HEK293 (cell line): ENCODE measurements at regions not wholly inside any gene's neighbourhood (a gene's known extent, or its start where the extent isn't known, plus 50 kb on each side); places are given as distances from the start of the nearest gene placed in this dataset.

Experiments
- EGR2 ChIP-seq: fragments of 450-650 bp; formaldehyde crosslinking; IDR thresholded peaks from 2 replicates; pipeline ENCODE4 v1.5.1; 2016; ENCODE audit warnings: low read depth, missing biosample characterization, missing genetic modification characterization
- GLIS1 ChIP-seq: fragments of 450-650 bp; formaldehyde crosslinking; IDR thresholded peaks from 2 replicates; pipeline ENCODE4 v1.5.1; 2016; ENCODE audit warnings: missing biosample characterization, missing genetic modification characterization
- HOXC10 ChIP-seq: sonication (generic); formaldehyde crosslinking; IDR thresholded peaks from 2 replicates; pipeline ENCODE4 v1.8.1; 2023; ENCODE audit warnings: mild to moderate bottlenecking, missing genetic modification reagents
- IKZF3 ChIP-seq: fragments of 450-650 bp; IDR thresholded peaks from 2 replicates; pipeline ENCODE4 v1.5.0; 2018; ENCODE audit warnings: missing biosample characterization, mild to moderate bottlenecking, missing genetic modification characterization, moderate library complexity
- KLF16 ChIP-seq: fragments of 450-650 bp; formaldehyde crosslinking; IDR thresholded peaks from 2 replicates; pipeline ENCODE4 v1.5.1; 2017; ENCODE audit warnings: missing biosample characterization, missing genetic modification characterization
- MZF1 ChIP-seq: fragments of 450-650 bp; formaldehyde crosslinking; IDR thresholded peaks from 2 replicates; pipeline ENCODE4 v1.5.1; 2017; ENCODE audit warnings: missing biosample characterization, missing genetic modification characterization, borderline replicate concordance
- PRDM1 ChIP-seq: fragments of 450-650 bp; formaldehyde crosslinking; IDR thresholded peaks from 2 replicates; pipeline ENCODE4; 2016; ENCODE audit warnings: missing biosample characterization, missing genetic modification characterization
- PRDM10 ChIP-seq: fragments of 450-650 bp; formaldehyde crosslinking; IDR thresholded peaks from 2 replicates; pipeline ENCODE4 v1.5.1; 2016; ENCODE audit warnings: missing biosample characterization, missing genetic modification characterization
- SCRT2 ChIP-seq: fragments of 450-650 bp; formaldehyde crosslinking; IDR thresholded peaks from 2 replicates; pipeline ENCODE4 v1.5.1; 2016; ENCODE audit warnings: missing biosample characterization, missing genetic modification characterization
- SP7 ChIP-seq: fragments of 450-650 bp; formaldehyde crosslinking; IDR thresholded peaks from 2 replicates; pipeline ENCODE4 v1.5.1; 2016; ENCODE audit warnings: missing biosample characterization, missing genetic modification characterization
- TRIM28 ChIP-seq: IDR thresholded peaks from 2 replicates; pipeline ENCODE4 v1.6.1; 2011; ENCODE audit warnings: low read length, control low read depth, borderline replicate concordance
- ZBTB17 ChIP-seq: fragments of 450-650 bp; formaldehyde crosslinking; IDR thresholded peaks from 2 replicates; pipeline ENCODE4 v1.5.1; 2016; ENCODE audit warnings: missing biosample characterization, missing genetic modification characterization
- ZBTB48 ChIP-seq: fragments of 450-650 bp; formaldehyde crosslinking; IDR thresholded peaks from 2 replicates; pipeline ENCODE4 v1.5.1; 2016; ENCODE audit warnings: missing biosample characterization, missing genetic modification characterization
- ZFHX2 ChIP-seq: fragments of 450-650 bp; formaldehyde crosslinking; conservative IDR thresholded peaks from 2 replicates; pipeline ENCODE4 v1.5.1; 2016; ENCODE audit warnings: missing biosample characterization, missing genetic modification characterization
- ZFP41 ChIP-seq: fragments of 450-650 bp; formaldehyde crosslinking; IDR thresholded peaks from 2 replicates; pipeline ENCODE4 v1.5.1; 2016; ENCODE audit warnings: missing biosample characterization, missing genetic modification characterization, borderline replicate concordance
- ZNF133 ChIP-seq: fragments of 450-650 bp; formaldehyde crosslinking; IDR thresholded peaks from 2 replicates; pipeline ENCODE4 v1.5.1; 2016; ENCODE audit warnings: missing biosample characterization, missing genetic modification characterization
- ZNF335 ChIP-seq: fragments of 450-650 bp; formaldehyde crosslinking; conservative IDR thresholded peaks from 2 replicates; pipeline ENCODE4 v1.5.1; 2016; ENCODE audit warnings: missing biosample characterization, missing genetic modification characterization
- ZNF341 ChIP-seq: fragments of 450-650 bp; formaldehyde crosslinking; IDR thresholded peaks from 2 replicates; pipeline ENCODE4; 2016; ENCODE audit warnings: low read depth, missing biosample characterization, missing genetic modification characterization
- ZNF514 ChIP-seq: fragments of 450-650 bp; formaldehyde crosslinking; IDR thresholded peaks from 2 replicates; pipeline ENCODE4 v1.5.1; 2016; ENCODE audit warnings: missing biosample characterization, missing genetic modification characterization
- ZNF777 ChIP-seq: fragments of 450-650 bp; formaldehyde crosslinking; IDR thresholded peaks from 2 replicates; pipeline ENCODE4 v1.5.1; 2017; ENCODE audit warnings: missing biosample characterization, missing genetic modification characterization, borderline replicate concordance
- ZNF792 ChIP-seq: fragments of 450-650 bp; formaldehyde crosslinking; IDR thresholded peaks from 2 replicates; pipeline ENCODE4 v1.5.1; 2016; ENCODE audit warnings: missing biosample characterization, missing genetic modification characterization
- ZSCAN23 ChIP-seq: fragments of 450-650 bp; formaldehyde crosslinking; IDR thresholded peaks from 2 replicates; pipeline ENCODE4 v1.5.1; 2016; ENCODE audit warnings: missing biosample characterization, missing genetic modification characterization
- ZSCAN30 ChIP-seq: fragments of 450-650 bp; IDR thresholded peaks from 2 replicates; pipeline ENCODE4 v1.5.1; 2018; ENCODE audit warnings: missing biosample characterization, mild to moderate bottlenecking, missing genetic modification characterization, moderate library complexity
- ZSCAN4 ChIP-seq: fragments of 450-650 bp; formaldehyde crosslinking; IDR thresholded peaks from 2 replicates; pipeline ENCODE4 v1.5.1; 2017; ENCODE audit warnings: missing biosample characterization, missing genetic modification characterization
- ZSCAN5A ChIP-seq: fragments of 450-650 bp; formaldehyde crosslinking; IDR thresholded peaks from 2 replicates; pipeline ENCODE4 v1.5.1; 2016; ENCODE audit warnings: missing biosample characterization, missing genetic modification characterization
- ZXDB ChIP-seq: fragments of 450-650 bp; formaldehyde crosslinking; IDR thresholded peaks from 2 replicates; pipeline ENCODE4 v1.5.1; 2016; ENCODE audit warnings: missing biosample characterization, missing genetic modification characterization
- TF ChIP-seq, protein P1 (sequence below): fragments of 450-650 bp; formaldehyde crosslinking; optimal IDR thresholded peaks from 2 replicates; pipeline ENCODE3; 2016; ENCODE audit warnings: missing biosample characterization, mild to moderate bottlenecking, missing genetic modification characterization

DNA sequence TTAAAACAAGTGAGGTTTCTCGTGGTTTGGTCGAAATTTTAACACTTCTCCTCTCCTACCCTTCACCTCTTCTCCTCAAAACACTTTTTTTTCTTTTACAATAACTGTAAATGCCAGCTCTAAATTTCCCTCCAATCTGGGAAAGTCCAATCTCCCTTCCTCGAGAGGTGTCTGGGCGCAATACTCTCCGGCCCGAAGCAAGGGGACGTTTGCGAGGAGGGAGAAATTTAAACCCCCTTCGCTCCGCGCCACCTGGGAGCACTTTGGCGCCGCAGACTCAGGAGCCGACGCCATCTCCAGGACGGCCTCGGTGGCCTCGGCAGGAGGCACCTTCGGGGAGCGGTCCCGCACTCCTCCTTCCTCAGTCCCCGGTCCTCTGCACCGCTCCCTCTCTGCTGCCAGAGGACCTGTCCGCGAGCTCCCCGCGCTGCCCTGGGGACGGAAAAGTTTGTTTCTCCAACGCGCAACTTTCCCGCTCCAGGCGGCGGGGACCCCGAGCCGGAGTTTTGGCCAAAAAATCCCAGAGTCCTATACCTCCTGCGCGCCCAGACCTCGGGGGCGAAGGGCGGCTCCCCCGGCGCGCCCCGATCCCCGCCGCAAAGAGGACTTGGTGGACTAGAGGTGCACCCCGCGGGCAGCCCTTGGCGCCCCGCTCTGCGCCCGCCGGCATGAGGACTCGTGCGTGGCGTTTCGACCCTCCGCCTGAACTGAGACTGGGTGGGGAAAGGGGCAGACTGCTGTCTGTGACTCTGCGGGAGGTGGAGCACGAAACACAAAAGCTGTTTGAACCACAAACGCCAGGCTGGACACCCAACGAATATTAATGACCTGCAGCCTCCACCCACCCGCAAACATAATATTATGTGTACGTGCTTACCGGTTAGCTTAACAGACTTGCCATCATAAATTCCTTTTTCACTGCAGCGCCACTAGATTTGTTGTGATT, 95.2 kb upstream of the HMGA2 start (continued):
- TF ChIP-seq ZSCAN30 (tag by site-specific recombination) (peak; percentile 58; the same call in 1 of the 2 replicates), ZNF133 (tag by site-specific recombination) (0 out of 2 replicates have a peak, but pooled peaks have one; percentile 10), PRDM1 (peak; percentile 92), IKZF3 (tag by site-specific recombination) (peak; percentile 60; the same call in 1 of the 2 replicates), ZBTB17 (peak; percentile 79), GLIS1 (peak; percentile 79), HOXC10 (0 out of 2 replicates have a peak, but pooled peaks have one; percentile 47), ZNF514 (tag by site-specific recombination) (no peak), ZSCAN5A (0 out of 2 replicates have a peak, but pooled peaks have one; percentile 27), KLF16 (peak; percentile 30; the same call in 1 of the 2 replicates), EGR2 (tag by site-specific recombination) (no peak), ZSCAN23 (tag by site-specific recombination) (no peak), ZXDB (tag by site-specific recombination) (peak; percentile 48; the same call in 1 of the 2 replicates), PRDM10 (tag by site-specific recombination) (peak; percentile 97), ZFP41 (tag by site-specific recombination) (no peak), ZNF335 (peak; percentile 94), ZBTB48 (tag by site-specific recombination) (peak; percentile 79), SCRT2 (tag by site-specific recombination) (no peak), ZNF777 (peak; percentile 58; the same call in 1 of the 2 replicates), ZSCAN4 (0 out of 2 replicates have a peak, but pooled peaks have one; percentile 9), ZNF341 (tag by site-specific recombination) (peak; percentile 54), SP7 (peak; percentile 44; the same call in 1 of the 2 replicates), ZFHX2 (tag by site-specific recombination) (0 out of 2 replicates have a peak, but pooled peaks have one; percentile 19), MZF1 (tag by site-specific recombination) (peak; percentile 74), ZNF792 (tag by site-specific recombination) (0 out of 2 replicates have a peak, but pooled peaks have one; percentile 35), TRIM28 (peak; percentile 29; the same call in 1 of the 2 replicates)
- TF ChIP-seq, protein P1, sequence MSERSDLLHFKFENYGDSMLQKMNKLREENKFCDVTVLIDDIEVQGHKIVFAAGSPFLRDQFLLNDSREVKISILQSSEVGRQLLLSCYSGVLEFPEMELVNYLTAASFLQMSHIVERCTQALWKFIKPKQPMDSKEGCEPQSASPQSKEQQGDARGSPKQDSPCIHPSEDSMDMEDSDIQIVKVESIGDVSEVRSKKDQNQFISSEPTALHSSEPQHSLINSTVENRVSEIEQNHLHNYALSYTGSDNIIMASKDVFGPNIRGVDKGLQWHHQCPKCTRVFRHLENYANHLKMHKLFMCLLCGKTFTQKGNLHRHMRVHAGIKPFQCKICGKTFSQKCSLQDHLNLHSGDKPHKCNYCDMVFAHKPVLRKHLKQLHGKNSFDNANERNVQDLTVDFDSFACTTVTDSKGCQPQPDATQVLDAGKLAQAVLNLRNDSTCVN: peak; percentile 70
